Stimulated activated CD8-positive, alpha-beta memory T cell treated with anti-CD3 and anti-CD28 coated beads, Interleukin-4, amount 100 ng/mL, for 24 hours (primary cell): ENCODE measurements at regions not wholly inside any gene's neighbourhood (a gene's known extent, or its start where the extent isn't known, plus 50 kb on each side); places are given as distances from the start of the nearest gene placed in this dataset.

Experiments
- DNase-seq: peaks from one replicate; pipeline ENCODE4 v3.0.0-alpha.2; 2020; ENCODE audit warnings: low read depth

- no peak for DNase-seq
Observed at GRCh38 chr7:4612939-4613841, 68.9 kb upstream of the FOXK1 start.

- DNase-seq: no peak
Observed at GRCh38 chr7:4613846-4614548, 68.1 kb upstream of the FOXK1 start.

- no peak for DNase-seq
Observed at GRCh38 chr7:4616116-4616515, 66.0 kb upstream of the FOXK1 start.

- no peak for DNase-seq
Observed at GRCh38 chr7:4621396-4621795, 60.7 kb upstream of the FOXK1 start.

- DNase-seq: no peak
Observed at GRCh38 chr7:4626318-4626845, 55.7 kb upstream of the FOXK1 start.

GRCh38 chr7:4629287-4629895 lies 52.7 kb upstream of the FOXK1 start:
- DNase-seq: no peak

- DNase-seq: no peak
Observed at GRCh38 chr7:4631380-4632179, 50.5 kb upstream of the FOXK1 start.
